Activated T-cell treated with anti-CD3 and anti-CD28 coated beads, Interleukin-2, amount 50 U/mL, for 72 hours (primary cell): ENCODE measurements at regions not wholly inside any gene's neighbourhood (a gene's known extent, or its start where the extent isn't known, plus 50 kb on each side); places are given as distances from the start of the nearest gene placed in this dataset.

Experiments
- ATAC-seq, 2 donors: fragments of 150-1000 bp; cut with Tn5 transposase; replicated peaks in 1 of 2; 2 replicates each; pipeline ENCODE4 v1.10.0; 2021; ENCODE audit warnings: moderate library complexity in 2 of 2, mild to moderate bottlenecking in 1 of 2
- DNase-seq, 2 donors: peaks; one replicate each; pipeline ENCODE4 v3.0.0; 2021 to 2022; ENCODE audit warnings: mixed read lengths in 1 of 2
- H3K27ac Mint-ChIP-seq: one replicate; pipeline ENCODE4 v1.8.0; 2022; ENCODE audit warnings: mild to moderate bottlenecking, moderate library complexity, mixed read lengths
- H3K27me3 Mint-ChIP-seq: one replicate; pipeline ENCODE4 v1.8.0; 2022; ENCODE audit warnings: low read depth, mixed read lengths
- H3K36me3 Mint-ChIP-seq, 2 donors: one replicate each; pipeline ENCODE4 v1.8.0; 2022; ENCODE audit warnings: mixed read lengths in 2 of 2, mild to moderate bottlenecking in 1 of 2; ENCODE audit not compliant: insufficient read depth in 2 of 2
- H3K4me1 Mint-ChIP-seq: one replicate; pipeline ENCODE4 v1.8.0; 2022; ENCODE audit warnings: low read depth, mixed read lengths
- H3K4me3 Mint-ChIP-seq, 2 donors: one replicate each; pipeline ENCODE4 v1.8.0; 2022; ENCODE audit warnings: mild to moderate bottlenecking in 2 of 2, mixed read lengths in 2 of 2, moderate library complexity in 2 of 2
- H3K9me3 Mint-ChIP-seq, 2 donors: one replicate each; pipeline ENCODE4 v1.8.0; 2022; ENCODE audit warnings: mixed read lengths in 2 of 2

GRCh38 chr4:164442180-164442579 lies 311.8 kb upstream of the SMIM31 start:
- H3K9me3 Mint-ChIP-seq = no peaks in the 10 kb centered on the region
- no peak for ATAC-seq
- DNase-seq = no peak
- H3K27me3 Mint-ChIP-seq = no peaks in the 10 kb centered on the region
- H3K27ac Mint-ChIP-seq = no peak overlapping the region
- no peaks in the 10 kb centered on the region for H3K36me3 Mint-ChIP-seq
- H3K4me3 Mint-ChIP-seq = no peak overlapping the region
- H3K4me1 Mint-ChIP-seq = no peaks in the 10 kb centered on the region

GRCh38 chr4:164446516-164446915 lies 307.4 kb upstream of the SMIM31 start:
- Mint-ChIP-seq H3K9me3 (peaks cover 0 to 3% of the 10 kb centered on the region in 2 donors), H3K4me3 (no peak overlapping the region), H3K27ac (no peak overlapping the region), H3K4me1 (no peaks in the 10 kb centered on the region), H3K36me3 (no peaks in the 10 kb centered on the region), H3K27me3 (no peaks in the 10 kb centered on the region)
- ATAC-seq = no peak
- no peak for DNase-seq

GRCh38 chr4:164461901-164462300 lies 292.0 kb upstream of the SMIM31 start:
- no peak for ATAC-seq
- H3K27ac Mint-ChIP-seq = no peak overlapping the region
- peaks cover 2% of the 10 kb centered on the region in 2 donors for H3K9me3 Mint-ChIP-seq
- H3K27me3 Mint-ChIP-seq = no peaks in the 10 kb centered on the region
- no peak for DNase-seq
- no peaks in the 10 kb centered on the region for H3K36me3 Mint-ChIP-seq
- no peaks in the 10 kb centered on the region for H3K4me1 Mint-ChIP-seq
- H3K4me3 Mint-ChIP-seq = no peak overlapping the region

- no peak for ATAC-seq
- Mint-ChIP-seq H3K4me3 (no peak overlapping the region), H3K27me3 (no peaks in the 10 kb centered on the region), H3K9me3 (peaks cover 2 to 5% of the 10 kb centered on the region in 2 donors), H3K27ac (no peak overlapping the region), H3K4me1 (no peaks in the 10 kb centered on the region), H3K36me3 (no peaks in the 10 kb centered on the region)
- no peak for DNase-seq
Observed at GRCh38 chr4:164462471-164462870, 291.5 kb upstream of the SMIM31 start.

- H3K27me3 Mint-ChIP-seq = no peaks in the 10 kb centered on the region
- H3K36me3 Mint-ChIP-seq = no peaks in the 10 kb centered on the region
- H3K9me3 Mint-ChIP-seq = peaks cover 2 to 5% of the 10 kb centered on the region in 2 donors
- H3K27ac Mint-ChIP-seq = no peak overlapping the region
- no peak overlapping the region for H3K4me3 Mint-ChIP-seq
- H3K4me1 Mint-ChIP-seq = no peaks in the 10 kb centered on the region
- DNase-seq (no peak), ATAC-seq (no peak)
Observed at GRCh38 chr4:164464313-164464712, 289.6 kb upstream of the SMIM31 start.

GRCh38 chr4:164467493-164467892 lies 286.4 kb upstream of the SMIM31 start:
- no peaks in the 10 kb centered on the region for H3K36me3 Mint-ChIP-seq
- H3K9me3 Mint-ChIP-seq = peaks cover 0 to 5% of the 10 kb centered on the region in 2 donors
- ATAC-seq (no peak), DNase-seq (no peak)
- no peak overlapping the region for H3K27ac Mint-ChIP-seq
- no peak overlapping the region for H3K4me3 Mint-ChIP-seq
- H3K27me3 Mint-ChIP-seq = no peaks in the 10 kb centered on the region
- no peaks in the 10 kb centered on the region for H3K4me1 Mint-ChIP-seq

GRCh38 chr4:164481306-164482091 lies 272.4 kb upstream of the SMIM31 start:
- H3K36me3 Mint-ChIP-seq = no peaks in the 10 kb centered on the region
- H3K27ac Mint-ChIP-seq = no peak overlapping the region
- peaks cover under 1 to 1% of the 10 kb centered on the region in 2 donors for H3K9me3 Mint-ChIP-seq
- H3K4me3 Mint-ChIP-seq = no peak overlapping the region
- DNase-seq = no peak
- no peaks in the 10 kb centered on the region for H3K27me3 Mint-ChIP-seq
- no peaks in the 10 kb centered on the region for H3K4me1 Mint-ChIP-seq
- ATAC-seq = no peak

- no peak for DNase-seq
- no peak for ATAC-seq
- no peaks in the 10 kb centered on the region for H3K27me3 Mint-ChIP-seq
- H3K4me3 Mint-ChIP-seq = no peak overlapping the region
- H3K9me3 Mint-ChIP-seq = peaks cover 2 to 3% of the 10 kb centered on the region in 2 donors
- H3K27ac Mint-ChIP-seq = no peak overlapping the region
- peaks cover 0 to 2% of the 10 kb centered on the region in 2 donors for H3K36me3 Mint-ChIP-seq
- H3K4me1 Mint-ChIP-seq = no peaks in the 10 kb centered on the region
Observed at GRCh38 chr4:164482092-164482404, 271.9 kb upstream of the SMIM31 start.

GRCh38 chr4:164482758-164483157 lies 271.2 kb upstream of the SMIM31 start:
- Mint-ChIP-seq H3K27me3 (no peaks in the 10 kb centered on the region), H3K9me3 (peaks cover 3 to 4% of the 10 kb centered on the region in 2 donors), H3K4me3 (no peak overlapping the region), H3K27ac (no peak overlapping the region), H3K36me3 (peaks cover 0 to 3% of the 10 kb centered on the region in 2 donors), H3K4me1 (no peaks in the 10 kb centered on the region)
- DNase-seq (no peak), ATAC-seq (no peak)

- DNase-seq (no peak), ATAC-seq (no peak)
- H3K27ac Mint-ChIP-seq = no peak overlapping the region
- peaks cover 0 to 3% of the 10 kb centered on the region in 2 donors for H3K36me3 Mint-ChIP-seq
- no peaks in the 10 kb centered on the region for H3K4me1 Mint-ChIP-seq
- peaks cover 3 to 4% of the 10 kb centered on the region in 2 donors for H3K9me3 Mint-ChIP-seq
- no peak overlapping the region for H3K4me3 Mint-ChIP-seq
- no peaks in the 10 kb centered on the region for H3K27me3 Mint-ChIP-seq
Observed at GRCh38 chr4:164483711-164484110, 270.2 kb upstream of the SMIM31 start.

- no peaks in the 10 kb centered on the region for H3K4me1 Mint-ChIP-seq
- DNase-seq = no peak
- no peak overlapping the region for H3K4me3 Mint-ChIP-seq
- no peak overlapping the region for H3K27ac Mint-ChIP-seq
- peaks cover 3 to 4% of the 10 kb centered on the region in 2 donors for H3K9me3 Mint-ChIP-seq
- no peaks in the 10 kb centered on the region for H3K27me3 Mint-ChIP-seq
- no peak for ATAC-seq
- peaks cover 0 to 3% of the 10 kb centered on the region in 2 donors for H3K36me3 Mint-ChIP-seq
Observed at GRCh38 chr4:164484551-164484950, 269.4 kb upstream of the SMIM31 start.

GRCh38 chr4:164485136-164485535 lies 268.8 kb upstream of the SMIM31 start:
- H3K27me3 Mint-ChIP-seq = no peaks in the 10 kb centered on the region
- peaks cover 0 to 3% of the 10 kb centered on the region in 2 donors for H3K36me3 Mint-ChIP-seq
- no peak for DNase-seq
- H3K4me1 Mint-ChIP-seq = no peaks in the 10 kb centered on the region
- H3K27ac Mint-ChIP-seq = no peak overlapping the region
- ATAC-seq = no peak
- H3K9me3 Mint-ChIP-seq = peaks cover 3 to 4% of the 10 kb centered on the region in 2 donors
- no peak overlapping the region for H3K4me3 Mint-ChIP-seq

GRCh38 chr4:164488114-164488513 lies 265.8 kb upstream of the SMIM31 start:
- DNase-seq = no peak
- H3K4me3 Mint-ChIP-seq = no peak overlapping the region
- peaks cover 0 to 3% of the 10 kb centered on the region in 2 donors for H3K36me3 Mint-ChIP-seq
- no peak overlapping the region for H3K27ac Mint-ChIP-seq
- no peak for ATAC-seq
- peaks cover 3 to 4% of the 10 kb centered on the region in 2 donors for H3K9me3 Mint-ChIP-seq
- no peaks in the 10 kb centered on the region for H3K4me1 Mint-ChIP-seq
- H3K27me3 Mint-ChIP-seq = no peaks in the 10 kb centered on the region

- Mint-ChIP-seq H3K27ac (no peak overlapping the region), H3K9me3 (no peaks in the 10 kb centered on the region), H3K36me3 (no peaks in the 10 kb centered on the region), H3K4me3 (no peak overlapping the region), H3K27me3 (no peaks in the 10 kb centered on the region), H3K4me1 (no peaks in the 10 kb centered on the region)
- ATAC-seq (no peak), DNase-seq (no peak)
Observed at GRCh38 chr4:164501074-164501473, 252.9 kb upstream of the SMIM31 start.
